Femur (tissue), 1 donor: ENCODE measurements at regions not wholly inside any gene's neighbourhood (a gene's known extent, or its start where the extent isn't known, plus 50 kb on each side); places are given as distances from the start of the nearest gene placed in this dataset.

ENCODE experiments used
- DNase-seq: peaks from one replicate; pipeline ENCODE4 v3.0.0-alpha.2; 2017

- DNase-seq = no peak
Measured at GRCh38 chr15:85847031-85847430, 52.3 kb upstream of the KLHL25 start.

- DNase-seq = no peak
Measured at GRCh38 chr15:85849946-85850345, 55.2 kb upstream of the KLHL25 start.

- DNase-seq = no peak
Measured at GRCh38 chr15:85852969-85853368, 58.2 kb upstream of the KLHL25 start.

- DNase-seq = peak; percentile 60
Measured at GRCh38 chr15:85854345-85855097, 59.8 kb upstream of the KLHL25 start.

- peak; percentile 75 for DNase-seq
Measured at GRCh38 chr15:85858586-85859375, 64.1 kb upstream of the KLHL25 start.

DNA sequence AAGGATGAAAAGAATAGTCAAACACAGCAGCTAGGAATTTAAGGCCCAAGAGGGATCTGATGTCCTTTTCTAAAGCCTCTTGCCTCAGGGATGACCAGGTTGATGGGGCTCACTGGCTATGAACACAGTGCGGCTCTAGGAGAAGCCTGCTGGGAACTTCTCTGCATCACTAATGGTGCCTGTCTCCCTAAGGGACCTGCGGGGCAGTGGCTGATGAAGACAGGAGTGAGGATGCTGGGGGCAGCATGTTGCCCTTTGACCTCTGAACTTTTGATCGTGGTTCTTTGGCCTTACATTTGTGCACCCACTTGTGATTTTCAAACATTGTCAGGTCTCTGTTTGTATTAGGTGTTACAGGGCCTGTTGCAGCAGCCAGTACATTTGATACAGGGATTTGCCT is 64.9 kb upstream of the KLHL25 start:
- no peak for DNase-seq

- no peak for DNase-seq
Measured at GRCh38 chr15:85860394-85861161, 65.9 kb upstream of the KLHL25 start.

DNA sequence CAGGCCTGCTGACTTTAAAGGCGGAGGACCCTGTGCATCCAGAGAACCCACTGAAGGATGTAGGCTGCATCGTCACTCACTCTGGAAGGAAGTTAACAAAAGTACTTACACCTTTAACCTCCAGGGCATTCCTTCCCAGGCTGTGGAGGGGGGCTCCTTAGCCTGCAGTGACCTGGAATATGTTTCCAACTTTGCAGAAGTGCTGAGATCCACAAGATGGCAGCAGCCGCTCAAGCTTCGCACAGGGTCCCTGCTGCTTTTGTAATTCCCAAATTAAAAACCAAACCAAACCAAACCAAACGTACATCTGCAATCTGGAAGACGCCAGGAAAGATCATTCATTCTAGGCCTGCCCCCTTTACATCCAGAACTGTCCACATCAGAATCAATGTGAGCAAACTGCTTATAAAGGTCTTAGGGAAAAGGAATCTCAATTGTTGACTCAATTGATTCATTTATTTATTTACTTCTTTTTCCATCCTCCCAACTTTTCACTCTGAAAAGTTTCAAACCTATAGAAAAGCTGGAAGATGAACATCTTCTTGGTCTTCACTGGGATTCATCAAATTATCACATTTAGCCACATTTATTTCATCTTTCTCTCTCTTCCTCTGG is 70.5 kb upstream of the KLHL25 start:
- peak; percentile 72 for DNase-seq

- no peak for DNase-seq
Measured at GRCh38 chr15:85867250-85867649, 72.5 kb upstream of the KLHL25 start.

- no peak for DNase-seq
Measured at GRCh38 chr15:85869124-85869523, 74.4 kb upstream of the KLHL25 start.

DNA sequence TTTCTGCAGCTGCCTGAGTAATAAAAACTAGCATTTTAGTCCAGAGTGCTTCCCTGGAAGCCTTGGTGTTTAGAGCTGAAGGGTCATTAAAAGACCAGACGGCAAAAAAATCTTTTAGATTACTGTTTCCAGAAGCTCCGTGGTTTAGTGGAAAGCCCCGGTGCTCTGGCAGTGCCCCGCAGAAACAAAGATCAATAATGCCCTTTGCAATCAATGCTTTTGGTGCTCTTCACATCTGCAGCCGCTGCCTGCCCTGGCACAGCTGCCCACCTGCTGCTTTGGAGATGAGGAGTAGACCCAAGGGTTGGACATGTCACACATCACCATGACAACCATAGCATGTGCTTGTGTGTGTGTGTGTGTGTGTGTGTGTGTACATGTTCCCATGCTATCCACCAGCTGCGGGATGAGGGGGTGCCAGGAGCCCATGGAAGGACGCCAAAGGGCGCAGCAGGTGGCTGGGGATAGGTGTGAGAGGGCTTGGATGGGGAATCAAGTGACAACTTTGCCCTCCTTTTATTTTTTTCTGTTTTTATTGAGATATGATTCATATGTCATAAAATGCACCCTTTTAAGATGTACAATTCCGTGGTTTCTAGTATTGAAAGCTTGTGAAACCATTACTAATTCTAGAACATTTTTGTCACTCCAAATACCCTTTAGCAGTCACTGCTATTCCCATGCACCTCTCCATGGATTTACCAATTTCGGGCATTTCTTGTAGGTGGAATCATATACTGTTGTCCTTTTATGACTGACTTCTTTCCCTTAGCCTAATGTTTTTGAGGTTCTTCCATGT is 75.7 kb upstream of the KLHL25 start:
- DNase-seq = no peak

DNA sequence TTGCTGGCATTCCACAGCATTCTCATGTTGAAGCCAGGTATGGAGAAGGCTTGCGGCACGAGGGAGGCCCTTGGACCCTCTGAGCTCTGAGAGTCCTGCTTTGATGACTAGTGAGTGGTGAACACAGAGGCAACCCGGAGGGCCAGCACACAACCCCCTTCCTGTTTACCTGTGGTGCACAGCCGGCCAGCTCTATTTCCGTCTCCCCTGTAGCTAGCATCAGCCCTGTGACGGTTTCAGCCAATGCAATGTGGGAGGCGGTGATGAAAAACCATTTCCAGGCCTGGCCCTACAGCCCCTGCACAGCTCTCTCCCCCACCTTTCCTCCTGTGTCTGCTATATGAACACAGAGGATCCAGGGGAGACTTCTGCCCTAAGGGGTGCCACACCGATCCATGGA is 76.8 kb upstream of the KLHL25 start:
- no peak for DNase-seq

GRCh38 chr15:85872125-85872524 is 77.4 kb upstream of the KLHL25 start:
- no peak for DNase-seq

DNA sequence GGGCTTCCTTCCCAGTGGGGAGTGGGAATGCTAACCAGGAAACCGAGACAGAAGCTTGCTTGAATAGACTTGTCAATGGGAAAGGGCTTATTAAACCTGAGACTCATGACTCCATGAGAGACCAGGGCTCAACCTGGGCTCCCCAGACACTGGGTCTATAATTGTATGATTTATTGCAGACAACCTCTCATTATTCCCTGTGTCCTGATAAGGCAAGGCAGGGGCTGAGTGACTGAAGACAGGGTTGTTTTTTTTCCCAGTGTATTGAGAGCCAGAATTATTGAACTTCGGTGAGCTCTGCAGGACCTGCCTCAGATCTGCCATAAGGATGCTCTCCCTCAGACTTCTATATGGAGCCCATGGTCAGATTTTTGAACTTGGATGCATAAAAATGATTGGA is 79.5 kb upstream of the KLHL25 start:
- DNase-seq = no peak

DNA sequence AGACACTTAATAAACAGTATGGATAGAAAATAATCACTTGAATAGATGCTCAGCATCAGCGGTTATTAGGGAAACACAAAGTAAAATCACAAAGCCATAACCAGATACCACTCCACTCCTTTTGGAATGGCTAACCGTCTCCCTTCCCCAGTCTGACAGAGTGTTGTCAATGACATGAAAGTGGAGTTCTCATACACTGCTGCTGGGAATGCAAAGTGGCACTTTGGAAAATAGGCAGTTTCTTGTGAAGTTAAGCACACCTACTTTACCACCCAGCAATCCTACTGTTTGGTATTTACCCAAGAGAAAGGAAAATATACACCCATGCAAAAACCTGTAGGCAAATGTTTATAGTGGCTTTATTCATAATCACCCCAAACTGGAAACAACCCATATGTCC is 81.0 kb upstream of the KLHL25 start:
- no peak for DNase-seq

GRCh38 chr15:85878828-85879225 is 84.1 kb upstream of the KLHL25 start:
- DNase-seq = no peak

GRCh38 chr15:85879334-85880163 is 84.8 kb upstream of the KLHL25 start:
- DNase-seq = no peak

- DNase-seq = no peak
Measured at GRCh38 chr15:85880501-85881190, 85.9 kb upstream of the KLHL25 start.

GRCh38 chr15:85886309-85886811 is 91.6 kb upstream of the KLHL25 start:
- peak; percentile 84 for DNase-seq

- no peak for DNase-seq
Measured at GRCh38 chr15:85889956-85890619, 95.4 kb upstream of the KLHL25 start.
